Thoracic aorta (tissue), 2 donors: ENCODE measurements at regions not wholly inside any gene's neighbourhood (a gene's known extent, or its start where the extent isn't known, plus 50 kb on each side); places are given as distances from the start of the nearest gene placed in this dataset.

Experiments used
- ATAC-seq: fragments of 150-250 bp; one replicate; pipeline ENCODE4 v1.8.0; 2017; ENCODE audit warnings: low read depth; ENCODE audit not compliant: insufficient number of reproducible peaks, low FRiP score
- DNase-seq: peaks from one replicate; pipeline ENCODE4 v3.0.0-alpha.2; 2020; ENCODE audit warnings: low spot score
- H3K27ac ChIP-seq, 2 donors: fragments of 200-600 bp; sonication (generic); 1 replicate in 1 of 2; 2 replicates in 1 of 2; pipeline ENCODE4 v1.5.1; 2016; ENCODE audit warnings: mild to moderate bottlenecking in 2 of 2, moderate library complexity in 2 of 2
- H3K27me3 ChIP-seq: fragments of 200-600 bp; sonication (generic); replicated peaks from 2 replicates; pipeline ENCODE4 v1.6.0; 2016; ENCODE audit warnings: mild to moderate bottlenecking; ENCODE audit not compliant: insufficient read depth
- H3K36me3 ChIP-seq: fragments of 200-600 bp; sonication (generic); one replicate; pipeline ENCODE4 v1.5.1; 2016
- H3K4me1 ChIP-seq, 2 donors: fragments of 200-600 bp; sonication (generic); 1 replicate in 1 of 2; 2 replicates in 1 of 2; pipeline versions ENCODE4 v1.5.1 to v1.6.0; 2016; ENCODE audit warnings: low read depth in 2 of 2, mild to moderate bottlenecking in 1 of 2; ENCODE audit not compliant: control insufficient read depth in 1 of 2
- H3K4me3 ChIP-seq: fragments of 200-600 bp; sonication (generic); 2 replicates; pipeline ENCODE4 v1.5.1; 2016; ENCODE audit warnings: mild to moderate bottlenecking
- H3K9me3 ChIP-seq: fragments of 200-600 bp; sonication (generic); 2 replicates; pipeline ENCODE4 v1.5.1; 2016
- TF ChIP-seq, protein P1 (sequence below): fragments of 200-600 bp; sonication (generic); IDR thresholded peaks from one replicate; pipeline ENCODE4 v1.5.1; 2019; ENCODE audit warnings: antibody characterized with exemption

DNA sequence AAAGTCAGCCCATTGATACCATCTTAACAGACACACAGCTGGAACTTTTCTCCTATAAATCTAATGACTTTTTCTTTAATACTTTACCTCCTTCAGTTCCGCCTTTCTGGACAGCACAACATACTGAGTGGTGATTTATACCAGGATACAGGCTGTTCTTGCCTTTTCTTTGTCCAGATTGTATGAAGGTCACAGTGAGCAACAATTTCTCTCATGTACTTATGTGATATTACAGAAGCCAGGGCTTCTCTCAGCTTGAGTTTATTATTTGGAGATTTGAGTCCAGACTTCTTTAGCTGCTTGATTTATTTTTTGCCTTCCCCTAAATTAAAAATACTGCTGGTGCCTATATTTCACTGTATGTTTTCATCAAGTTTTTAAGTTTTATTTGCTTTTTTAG is 976.0 kb downstream of the ROBO2 start:
- Histone ChIP-seq H3K4me3 (no peak overlapping the region), H3K9me3 (no peaks in the 10 kb centered on the region), H3K36me3 (no peaks in the 10 kb centered on the region), H3K27ac (no peak overlapping the region), H3K27me3 (no peaks in the 10 kb centered on the region), H3K4me1 (no peaks in the 10 kb centered on the region)
- DNase-seq (no peak), ATAC-seq (no peak)
- TF ChIP-seq, protein P1, sequence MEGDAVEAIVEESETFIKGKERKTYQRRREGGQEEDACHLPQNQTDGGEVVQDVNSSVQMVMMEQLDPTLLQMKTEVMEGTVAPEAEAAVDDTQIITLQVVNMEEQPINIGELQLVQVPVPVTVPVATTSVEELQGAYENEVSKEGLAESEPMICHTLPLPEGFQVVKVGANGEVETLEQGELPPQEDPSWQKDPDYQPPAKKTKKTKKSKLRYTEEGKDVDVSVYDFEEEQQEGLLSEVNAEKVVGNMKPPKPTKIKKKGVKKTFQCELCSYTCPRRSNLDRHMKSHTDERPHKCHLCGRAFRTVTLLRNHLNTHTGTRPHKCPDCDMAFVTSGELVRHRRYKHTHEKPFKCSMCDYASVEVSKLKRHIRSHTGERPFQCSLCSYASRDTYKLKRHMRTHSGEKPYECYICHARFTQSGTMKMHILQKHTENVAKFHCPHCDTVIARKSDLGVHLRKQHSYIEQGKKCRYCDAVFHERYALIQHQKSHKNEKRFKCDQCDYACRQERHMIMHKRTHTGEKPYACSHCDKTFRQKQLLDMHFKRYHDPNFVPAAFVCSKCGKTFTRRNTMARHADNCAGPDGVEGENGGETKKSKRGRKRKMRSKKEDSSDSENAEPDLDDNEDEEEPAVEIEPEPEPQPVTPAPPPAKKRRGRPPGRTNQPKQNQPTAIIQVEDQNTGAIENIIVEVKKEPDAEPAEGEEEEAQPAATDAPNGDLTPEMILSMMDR: no peak

DNA sequence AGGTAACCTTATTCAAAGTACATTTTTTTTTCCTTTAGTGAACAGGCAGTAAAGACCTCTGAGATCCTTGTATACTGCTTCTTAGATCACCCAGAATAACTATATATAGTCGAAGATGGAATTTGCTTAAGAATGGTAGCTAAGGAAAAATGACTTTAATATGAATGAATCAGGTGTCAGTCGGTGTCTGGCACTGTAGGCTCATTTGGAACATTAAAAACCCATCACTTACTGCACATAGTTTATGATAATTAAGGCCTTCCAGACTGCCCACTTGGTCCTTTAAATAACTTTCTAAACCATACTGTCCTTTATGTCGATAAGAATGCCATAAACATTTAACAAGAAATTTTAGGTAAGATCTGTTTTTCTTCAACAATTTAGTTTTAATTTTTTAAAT is 981.8 kb downstream of the ROBO2 start:
- no peak for DNase-seq
- peaks cover 2 to 18% of the 10 kb centered on the region in 2 donors for H3K4me1 ChIP-seq
- H3K36me3 ChIP-seq: no peaks in the 10 kb centered on the region
- no peaks in the 10 kb centered on the region for H3K27me3 ChIP-seq
- H3K27ac ChIP-seq: no peak overlapping the region
- TF ChIP-seq, protein P1: no peak
- no peaks in the 10 kb centered on the region for H3K9me3 ChIP-seq
- no peak overlapping the region for H3K4me3 ChIP-seq
- ATAC-seq: no peak

DNA sequence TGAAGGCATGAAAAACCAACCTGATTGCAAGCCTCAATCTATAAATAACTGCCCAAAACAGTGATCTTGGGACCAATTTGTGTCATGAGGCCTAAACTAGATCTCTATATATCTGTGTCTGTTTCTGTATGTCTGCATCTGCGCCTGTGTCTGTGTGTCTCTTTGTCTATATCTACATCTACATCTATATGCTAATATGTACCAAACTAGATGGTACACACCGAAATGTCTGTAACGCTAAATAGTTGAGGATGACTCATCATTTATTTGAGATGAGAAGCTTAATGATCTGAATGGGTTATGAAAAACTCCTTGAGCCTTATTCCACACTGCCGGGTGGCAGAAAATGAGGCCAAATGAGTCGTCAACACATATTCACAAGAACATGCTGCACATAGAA is 982.3 kb downstream of the ROBO2 start:
- no peak for ATAC-seq
- TF ChIP-seq, protein P1: no peak
- H3K27me3 ChIP-seq: no peaks in the 10 kb centered on the region

DNA sequence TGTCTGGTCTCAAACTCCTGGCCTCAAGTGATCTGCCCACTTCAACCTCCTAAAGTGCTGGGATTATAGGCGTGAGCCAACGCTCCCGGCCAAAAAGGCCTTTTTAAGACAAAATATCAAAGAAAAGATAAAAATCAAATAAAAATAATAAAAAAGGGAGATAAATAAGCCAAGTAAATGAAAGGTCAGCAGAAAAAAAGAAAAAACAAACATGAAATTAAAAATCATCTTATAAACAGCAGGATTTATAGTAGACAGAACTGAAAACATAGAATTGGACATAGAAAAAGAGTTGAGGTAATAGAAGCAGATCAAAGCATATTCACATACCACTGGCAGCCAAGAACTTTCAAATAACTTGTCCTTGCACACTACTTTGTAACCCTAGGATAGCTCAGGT is 983.4 kb downstream of the ROBO2 start:
- TF ChIP-seq, protein P1: no peak
- DNase-seq (no peak), ATAC-seq (no peak)
- Histone ChIP-seq H3K4me1 (peaks cover 2 to 30% of the 10 kb centered on the region in 2 donors), H3K4me3 (no peak overlapping the region), H3K27ac (no peak overlapping the region), H3K27me3 (no peaks in the 10 kb centered on the region), H3K36me3 (no peaks in the 10 kb centered on the region), H3K9me3 (no peaks in the 10 kb centered on the region)

More for the DNA sequence above, 982.3 kb downstream of the ROBO2 start:
- H3K27ac ChIP-seq: no peak overlapping the region
- no peak for DNase-seq
- H3K4me3 ChIP-seq: no peak overlapping the region
- H3K36me3 ChIP-seq: no peaks in the 10 kb centered on the region
- no peaks in the 10 kb centered on the region for H3K9me3 ChIP-seq
- peaks cover 2 to 21% of the 10 kb centered on the region in 2 donors for H3K4me1 ChIP-seq

DNA sequence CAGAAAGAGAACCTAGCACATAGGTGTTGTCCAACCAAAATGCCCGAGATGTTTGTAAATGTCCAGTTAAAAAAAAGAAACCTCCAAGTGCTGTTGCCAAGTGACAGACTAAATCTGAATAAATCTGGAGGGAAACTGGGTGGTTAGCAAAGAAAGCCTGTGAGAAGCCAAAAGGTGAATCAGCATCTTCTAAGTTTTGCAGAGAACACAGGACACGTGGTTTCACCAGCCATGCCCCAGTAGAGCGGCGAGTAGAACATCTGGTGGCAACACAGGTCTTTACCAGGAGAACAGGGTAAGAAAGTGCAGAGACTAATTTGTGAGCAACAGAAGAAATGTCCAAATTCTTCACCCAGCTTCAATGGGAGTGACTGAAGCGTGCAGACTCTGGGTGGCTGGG is 986.0 kb downstream of the ROBO2 start:
- peak overlapping the region; percentile 15 to 41 for H3K27ac ChIP-seq

More for the DNA sequence above, 986.0 kb downstream of the ROBO2 start:
- Histone ChIP-seq H3K36me3 (no peaks in the 10 kb centered on the region), H3K4me3 (no peak overlapping the region), H3K4me1 (peaks cover 2 to 32% of the 10 kb centered on the region in 2 donors), H3K27me3 (no peaks in the 10 kb centered on the region), H3K9me3 (no peaks in the 10 kb centered on the region)
- TF ChIP-seq, protein P1: no peak
- ATAC-seq (peak; percentile 20), DNase-seq (no peak)
